Dedifferentiated amniotic fluid mesenchymal stem cell (primary cell): ENCODE measurements at regions not wholly inside any gene's neighbourhood (a gene's known extent, or its start where the extent isn't known, plus 50 kb on each side); places are given as distances from the start of the nearest gene placed in this dataset.

ENCODE experiments used
- DNase-seq: peaks from one replicate; pipeline ENCODE4 v3.0.0-alpha.2; 2016; ENCODE audit errors: extremely low spot score

- DNase-seq = no peak
Measured at GRCh38 chr3:139870000-139870675, 64.8 kb upstream of the CLSTN2 start.

DNA sequence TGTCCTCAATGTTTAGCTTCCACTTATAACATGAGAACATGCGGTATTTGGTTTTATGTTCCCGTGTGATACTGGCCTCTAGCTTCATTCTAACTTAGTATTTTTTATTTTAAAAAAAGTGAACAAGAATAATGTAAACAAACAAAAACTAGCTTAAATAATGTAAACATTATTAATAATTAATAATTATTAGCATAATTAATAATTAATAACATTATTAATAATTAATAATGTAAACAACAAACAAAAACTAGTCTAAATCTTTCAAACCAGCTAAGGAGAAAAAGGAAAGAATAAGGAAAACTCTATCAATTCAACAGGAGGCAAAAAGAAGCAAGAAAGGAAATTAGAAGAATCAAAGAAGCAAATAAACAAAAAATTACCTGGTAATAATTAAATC, 66.2 kb upstream of the CLSTN2 start:
- DNase-seq = no peak

DNA sequence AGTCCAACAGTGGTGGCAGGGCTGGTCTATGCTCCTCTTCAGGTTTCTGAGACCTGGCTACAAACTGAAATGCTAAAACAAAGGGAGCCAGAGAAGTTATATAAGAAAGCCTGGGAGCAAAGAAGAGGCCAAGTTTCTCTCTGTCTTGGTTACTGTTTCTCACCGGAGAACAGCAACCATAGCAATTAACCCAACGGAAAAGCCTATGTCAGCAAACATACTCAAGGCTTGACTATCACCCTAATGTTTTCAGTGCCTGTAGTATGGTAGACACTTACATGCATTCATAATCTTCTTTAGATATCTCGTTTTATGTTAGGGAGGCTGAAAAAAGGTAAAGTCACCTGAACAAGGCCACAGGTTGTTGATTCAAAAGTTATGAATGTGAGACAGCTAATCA, 86.3 kb upstream of the CLSTN2 start:
- no peak for DNase-seq

- DNase-seq = no peak
Measured at GRCh38 chr3:139846729-139847128, 88.3 kb upstream of the CLSTN2 start.

DNA sequence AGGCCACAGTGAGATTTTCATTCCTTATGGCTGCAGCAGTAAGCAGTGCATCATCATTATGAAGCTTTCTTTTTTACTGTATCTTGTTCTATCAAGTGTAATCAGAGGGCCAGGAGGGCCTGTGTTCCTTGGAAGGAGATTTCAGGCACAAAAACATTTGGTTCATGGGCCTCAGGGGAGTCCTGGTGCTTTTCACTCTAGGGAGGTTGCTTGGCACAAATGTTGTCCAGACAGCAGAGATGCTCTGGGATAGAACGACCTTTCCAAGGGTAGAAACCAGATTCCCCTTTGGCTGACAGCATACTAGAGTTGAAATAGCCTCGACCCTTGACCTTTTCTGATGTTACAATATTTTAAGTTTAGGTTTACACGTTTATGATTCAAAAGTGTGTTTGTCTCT, 95.3 kb upstream of the CLSTN2 start:
- no peak for DNase-seq

DNA sequence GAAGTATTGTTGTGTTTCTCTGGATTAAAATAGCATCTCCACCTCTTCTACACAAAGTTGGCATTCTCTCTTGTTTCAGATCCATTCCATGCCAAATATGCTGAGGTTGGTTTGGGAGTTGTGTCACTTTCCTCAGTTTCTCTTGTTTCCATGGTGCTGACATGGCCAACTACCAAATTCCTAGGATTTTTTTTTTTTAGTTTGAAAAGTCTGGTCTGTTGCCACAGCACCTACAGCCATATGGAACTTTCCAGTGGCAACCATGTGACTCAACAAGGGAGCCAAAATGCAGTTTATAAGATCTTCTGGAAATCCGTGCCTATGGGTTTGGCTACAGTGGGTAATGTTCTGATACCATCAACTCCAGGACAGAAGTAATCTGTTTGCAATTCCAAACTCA, 96.0 kb upstream of the CLSTN2 start:
- DNase-seq = no peak

- DNase-seq = no peak
Measured at GRCh38 chr3:139838269-139838957, 96.6 kb upstream of the CLSTN2 start.

DNA sequence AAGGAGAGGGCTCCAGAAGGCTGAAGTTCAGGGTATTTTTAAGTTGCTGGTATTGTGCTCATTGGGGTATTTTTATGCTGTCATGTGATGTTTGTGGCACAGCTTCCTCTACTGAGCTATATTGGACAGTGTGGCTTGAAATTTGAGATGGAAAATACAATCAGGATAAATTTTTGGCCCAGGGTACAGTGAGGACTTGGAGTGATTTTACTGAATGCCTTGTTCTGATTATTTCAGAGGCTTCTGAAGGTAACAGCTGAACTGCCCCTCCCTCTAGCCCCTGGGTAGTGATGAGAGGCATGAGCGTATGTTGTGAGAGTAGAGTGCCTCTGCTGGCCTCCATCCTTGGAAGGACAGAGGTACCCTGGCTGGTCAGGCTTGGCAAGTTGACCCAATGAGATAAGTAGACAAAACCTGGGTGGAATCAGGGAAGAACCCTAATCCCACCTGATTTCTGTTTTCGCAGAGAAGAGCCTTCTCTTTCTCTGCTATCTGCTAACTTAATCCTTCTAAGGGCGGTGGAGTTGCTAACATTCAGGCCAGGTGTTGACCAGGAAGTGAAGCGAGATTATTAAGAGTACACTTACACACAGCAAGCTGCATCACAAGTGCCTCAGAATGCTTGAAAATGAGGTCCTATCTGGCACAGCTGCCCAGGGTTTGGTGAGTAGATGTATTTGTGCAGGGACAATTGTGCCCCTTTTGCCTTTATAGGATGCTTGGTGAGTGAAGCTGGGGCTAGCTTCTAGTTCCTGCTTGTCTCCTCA, 98.1 kb upstream of the CLSTN2 start:
- DNase-seq = no peak

GRCh38 chr3:139835830-139836683, 98.9 kb upstream of the CLSTN2 start:
- no peak for DNase-seq

GRCh38 chr3:139832998-139833397, 102.0 kb upstream of the CLSTN2 start:
- DNase-seq = no peak

DNA sequence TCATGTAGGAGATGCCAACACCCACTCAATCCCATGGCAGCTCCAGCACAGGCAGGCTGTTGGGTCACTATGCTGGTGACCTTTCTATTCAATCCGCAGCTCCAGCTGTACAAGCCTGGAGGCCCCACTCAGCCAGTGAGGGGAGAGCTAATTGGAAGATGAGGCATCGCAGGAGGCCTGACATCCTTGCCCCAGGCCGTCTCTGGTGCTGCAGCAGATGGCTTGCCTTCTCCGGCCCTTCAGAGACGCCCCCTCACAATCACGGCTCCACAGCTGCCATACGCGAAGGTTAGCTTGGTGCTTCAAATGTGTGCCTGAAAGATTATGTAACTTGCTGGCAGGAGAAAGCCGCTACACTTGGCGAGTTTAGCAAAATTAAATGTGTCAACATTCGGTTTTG, 104.2 kb upstream of the CLSTN2 start:
- no peak for DNase-seq

- no peak for DNase-seq
Measured at GRCh38 chr3:139827833-139828232, 107.2 kb upstream of the CLSTN2 start.

GRCh38 chr3:139824864-139825263, 110.1 kb upstream of the CLSTN2 start:
- DNase-seq = no peak

DNA sequence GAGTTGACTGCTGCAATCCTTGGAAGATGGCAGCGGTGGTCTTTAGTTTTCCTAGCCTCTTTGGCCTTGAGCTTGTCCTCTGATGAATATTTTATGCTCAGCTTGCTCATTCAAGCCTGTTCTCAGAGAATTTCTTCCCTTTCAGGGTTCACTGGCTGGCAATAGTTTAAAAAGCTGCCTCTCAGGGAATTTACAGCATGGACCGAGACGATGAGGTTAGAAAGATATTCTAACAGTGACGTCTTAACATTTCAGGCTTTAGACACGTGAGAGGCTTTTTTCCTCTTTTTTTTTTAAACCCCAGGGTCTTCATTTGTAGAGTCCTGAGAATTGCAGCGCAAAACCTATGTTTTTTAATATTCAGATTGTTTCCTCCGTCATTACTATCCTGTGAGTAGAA, 120.3 kb upstream of the CLSTN2 start:
- DNase-seq = no peak

- no peak for DNase-seq
Measured at GRCh38 chr3:139811331-139811730, 123.7 kb upstream of the CLSTN2 start.

- DNase-seq = no peak
Measured at GRCh38 chr3:139808201-139808600, 126.8 kb upstream of the CLSTN2 start.

GRCh38 chr3:139803294-139803693, 125.5 kb upstream of the NMNAT3 start:
- no peak for DNase-seq

- peak; percentile 33 for DNase-seq
Measured at GRCh38 chr3:139797724-139798343, 120.1 kb upstream of the NMNAT3 start.

GRCh38 chr3:139794469-139795265, 116.9 kb upstream of the NMNAT3 start:
- DNase-seq = no peak

- no peak for DNase-seq
Measured at GRCh38 chr3:139793408-139793807, 115.6 kb upstream of the NMNAT3 start.

GRCh38 chr3:139780593-139780992, 102.8 kb upstream of the NMNAT3 start:
- no peak for DNase-seq
